Psoas muscle (tissue), 7 donors: ENCODE measurements at regions not wholly inside any gene's neighbourhood (a gene's known extent, or its start where the extent isn't known, plus 50 kb on each side); places are given as distances from the start of the nearest gene placed in this dataset.

Experiments used
- ATAC-seq, 4 donors: fragments of 200-7000 bp; cut with Tn5 transposase; one replicate each; pipeline ENCODE4 v1.9.1; 2020; ENCODE audit warnings: moderate library complexity in 3 of 4, mild to moderate bottlenecking in 2 of 4
- DNase-seq, 2 donors: peaks; one replicate each; pipeline ENCODE4 v3.0.0-alpha.2; 2020
- H3K27ac ChIP-seq: fragments of 200-600 bp; one replicate; pipeline ENCODE4 v1.8.0; 2022
- H3K27me3 ChIP-seq, 3 donors: fragments of 200-600 bp in 1 of 3; one replicate each; pipeline versions ENCODE4 v1.6.1 to v1.8.0; 2013 to 2022; ENCODE audit warnings: low read length in 2 of 3, mild to moderate bottlenecking in 2 of 3, moderate library complexity in 1 of 3; ENCODE audit not compliant: insufficient read depth in 3 of 3
- H3K36me3 ChIP-seq, 2 donors: fragments of 200-600 bp in 1 of 2; one replicate each; pipeline versions ENCODE4 v1.6.1 to v1.8.0; 2013 to 2022; ENCODE audit warnings: low read depth in 1 of 2, mild to moderate bottlenecking in 1 of 2, moderate library complexity in 1 of 2; ENCODE audit not compliant: insufficient read depth in 1 of 2
- H3K4me1 ChIP-seq: fragments of 200-600 bp; one replicate; pipeline ENCODE4 v1.8.0; 2022
- H3K4me3 ChIP-seq: fragments of 200-600 bp; one replicate; pipeline ENCODE4 v1.8.0; 2022; ENCODE audit warnings: mild to moderate bottlenecking
- H3K9me3 ChIP-seq: fragments of 200-600 bp; one replicate; pipeline ENCODE4 v1.8.0; 2022
- CTCF ChIP-seq: fragments of 200-600 bp; IDR thresholded peaks from one replicate; pipeline ENCODE4 v1.8.0; 2022; ENCODE audit warnings: antibody characterized with exemption
- WGBS, 3 donors: extraction: QIAGEN DNeasy Blood & Tissue Kit; methylation state at CpG; one replicate each; pipeline versions ENCODE4 v1.1.6 to v1.1.7; 2013; 5-methylcytosine and 5-hydroxymethylcytosine counted together
- intact Hi-C, 2 donors: fragments of 100-400 bp; cut with DNase I; formaldehyde crosslinking; loops; one replicate each; pipeline versions ENCODE4 v1.11.0 to v1.14.2; 2022
- donor health status: healthy with polysubstance abuse.
- donor health status: DM: no; HTN: no; CAD: no; lungs with moderate emphysema.
- donor health status: Bipolar disorder and iron deficiency.
- donor health status: healthy.
- donor health status: DM: yes; HTN: yes; CAD: no.
- donor health status: DM: no; HTN: no; CAD: no.
- donor health status: DM: yes; HTN: yes; CAD: no.

- Histone ChIP-seq H3K27me3 (no peaks in the 10 kb centered on the region), H3K4me3 (no peak overlapping the region), H3K9me3 (no peaks in the 10 kb centered on the region), H3K4me1 (peaks cover 12% of the 10 kb centered on the region), H3K36me3 (peaks cover 0 to 12% of the 10 kb centered on the region in 2 donors), H3K27ac (no peak overlapping the region)
- ATAC-seq, result no peak
- no peak for DNase-seq
- TF ChIP-seq CTCF, result no peak
- WGBS, 3 donors, result 92 to 93% (median 93%) methylated on average over 16 of the region's 16 CpGs
- intact Hi-C loops, result loop anchor here (5.0 kb wide), 2 partner anchors 124 to 146 kb away; no protein-coding TSS in a partner anchor
Observed at GRCh38 chr4:3343358-3343757, 50.5 kb downstream of the RGS12 start.

GRCh38 chr4:3344104-3344503 is 51.3 kb downstream of the RGS12 start:
- TF ChIP-seq CTCF, result no peak
- intact Hi-C loops, result loop anchor here (5.0 kb wide), 2 partner anchors 123 to 147 kb away; no protein-coding TSS in a partner anchor
- no peaks in the 10 kb centered on the region for H3K9me3 ChIP-seq
- H3K27me3 ChIP-seq, result no peaks in the 10 kb centered on the region
- DNase-seq (no peak), ATAC-seq (no peak)
- WGBS, 3 donors, result 88 to 93% (median 92%) methylated on average over 9 of the region's 9 CpGs
- no peak overlapping the region for H3K4me3 ChIP-seq
- no peak overlapping the region for H3K27ac ChIP-seq
- peaks cover 12% of the 10 kb centered on the region for H3K4me1 ChIP-seq
- peaks cover 0 to 12% of the 10 kb centered on the region in 2 donors for H3K36me3 ChIP-seq

GRCh38 chr4:3344596-3344995 is 51.8 kb downstream of the RGS12 start:
- intact Hi-C loops, result loop anchor here (5.0 kb wide), 2 partner anchors 123 to 147 kb away; no protein-coding TSS in a partner anchor
- ATAC-seq (no peak), DNase-seq (no peak)
- H3K4me3 ChIP-seq, result no peak overlapping the region
- H3K27ac ChIP-seq, result no peak overlapping the region
- no peak for TF ChIP-seq CTCF
- H3K9me3 ChIP-seq, result no peaks in the 10 kb centered on the region
- 80 to 82% (median 80%) methylated on average over 4 of the region's 4 CpGs for WGBS, 3 donors
- H3K27me3 ChIP-seq, result no peaks in the 10 kb centered on the region
- peaks cover 0 to 12% of the 10 kb centered on the region in 2 donors for H3K36me3 ChIP-seq
- peaks cover 12% of the 10 kb centered on the region for H3K4me1 ChIP-seq

GRCh38 chr4:3345384-3345783 is 52.6 kb downstream of the RGS12 start:
- WGBS, 3 donors, result 88 to 95% (median 91%) methylated on average over 5 of the region's 5 CpGs
- intact Hi-C loops, result no loop called here
- ATAC-seq (no peak), DNase-seq (peak in 1 of 2 donors; percentile 34)
- Histone ChIP-seq H3K36me3 (peaks cover 0 to 12% of the 10 kb centered on the region in 2 donors), H3K4me1 (peaks cover 9% of the 10 kb centered on the region), H3K27me3 (no peaks in the 10 kb centered on the region), H3K9me3 (no peaks in the 10 kb centered on the region), H3K27ac (no peak overlapping the region), H3K4me3 (no peak overlapping the region)
- no peak for TF ChIP-seq CTCF

- peak; percentile 93 to 97 (median 94) for ATAC-seq
- no peaks in the 10 kb centered on the region for H3K9me3 ChIP-seq
- no peak overlapping the region for H3K27ac ChIP-seq
- H3K4me3 ChIP-seq, result no peak overlapping the region
- no peak for DNase-seq
- no peaks in the 10 kb centered on the region for H3K27me3 ChIP-seq
- intact Hi-C loops, result loop anchor here (1.0 to 2.0 kb wide), 2 partner anchors 97 kb away; no protein-coding TSS in a partner anchor
- TF ChIP-seq CTCF, result peak; percentile 93
- peaks cover 0 to 12% of the 10 kb centered on the region in 2 donors for H3K36me3 ChIP-seq
- peaks cover 6% of the 10 kb centered on the region for H3K4me1 ChIP-seq
- WGBS, 3 donors, result 47 to 48% (median 47%) methylated on average over 4 of the region's 4 CpGs
Observed at GRCh38 chr4:3346146-3346545, 53.3 kb downstream of the RGS12 start.
